ENCODE measurements at regions not wholly inside any gene's neighbourhood (a gene's known extent, or its start where the extent isn't known, plus 50 kb on each side); places are given as distances from the start of the nearest gene placed in this dataset.
A peak's percentile ranks its signal among the peaks of the same experiment; 100 is the strongest.

GRCh38 chr5:4893063-4893744 lies 246.9 kb upstream of the ADAMTS16 start:
- Histone ChIP-seq H3K36me3 (ENCODE audit: control insufficient read depth in 1 of 2, insufficient read depth in 2 of 2, low read length in 1 of 2) (no peaks in the 10 kb centered on the region), H3K27ac (ENCODE audit: low read depth in 1 of 2, low read length in 2 of 2) (no peak overlapping the region), H3K27me3 (ENCODE audit: control insufficient read depth in 1 of 2, insufficient read depth in 2 of 2, low read length in 1 of 2) (no peaks in the 10 kb centered on the region), H3K4me1 (ENCODE audit: control insufficient read depth in 1 of 2, insufficient read depth in 2 of 2, low read length in 2 of 2) (no peaks in the 10 kb centered on the region), H3K9me3 (ENCODE audit: control insufficient read depth, low read length) (no peaks in the 10 kb centered on the region), H3K4me3 (ENCODE audit: low read length in 2 of 2) (no peak overlapping the region)
- intact Hi-C loops (cut with DNase I): no loop called here
- ATAC-seq (ENCODE audit: low FRiP score): no peak
- WGBS, 2 donors: 75 to 78% methylated on average over 9 of the region's 9 CpGs
- no peak for DNase-seq

- H3K27me3 ChIP-seq (ENCODE audit: control insufficient read depth in 1 of 2, insufficient read depth in 2 of 2, low read length in 1 of 2): no peaks in the 10 kb centered on the region
- WGBS, 2 donors: 56 to 61% methylated on average over 5 of the region's 5 CpGs
- no peaks in the 10 kb centered on the region for H3K4me1 ChIP-seq (ENCODE audit: control insufficient read depth in 1 of 2, insufficient read depth in 2 of 2, low read length in 2 of 2)
- no peaks in the 10 kb centered on the region for H3K36me3 ChIP-seq (ENCODE audit: control insufficient read depth in 1 of 2, insufficient read depth in 2 of 2, low read length in 1 of 2)
- no peak for DNase-seq
- ATAC-seq (ENCODE audit: low FRiP score): no peak
- no peak overlapping the region for H3K27ac ChIP-seq (ENCODE audit: low read depth in 1 of 2, low read length in 2 of 2)
- intact Hi-C loops (cut with DNase I): no loop called here
- no peak overlapping the region for H3K4me3 ChIP-seq (ENCODE audit: low read length in 2 of 2)
- no peaks in the 10 kb centered on the region for H3K9me3 ChIP-seq (ENCODE audit: control insufficient read depth, low read length)
Observed at GRCh38 chr5:4896328-4896727, 243.8 kb upstream of the ADAMTS16 start.

GRCh38 chr5:4901305-4901811 lies 238.8 kb upstream of the ADAMTS16 start:
- no peak overlapping the region for H3K4me3 ChIP-seq (ENCODE audit: low read length in 2 of 2)
- ATAC-seq (ENCODE audit: low FRiP score) (no peak), DNase-seq (no peak)
- no peaks in the 10 kb centered on the region for H3K27me3 ChIP-seq (ENCODE audit: control insufficient read depth in 1 of 2, insufficient read depth in 2 of 2, low read length in 1 of 2)
- H3K27ac ChIP-seq (ENCODE audit: low read depth in 1 of 2, low read length in 2 of 2): no peak overlapping the region
- H3K36me3 ChIP-seq (ENCODE audit: control insufficient read depth in 1 of 2, insufficient read depth in 2 of 2, low read length in 1 of 2): no peaks in the 10 kb centered on the region
- 67 to 78% methylated on average over 15 of the region's 15 CpGs for whole genome bisulfite sequencing, 2 donors
- no peaks in the 10 kb centered on the region for H3K4me1 ChIP-seq (ENCODE audit: control insufficient read depth in 1 of 2, insufficient read depth in 2 of 2, low read length in 2 of 2)
- intact Hi-C loops (cut with DNase I): no loop called here
- no peaks in the 10 kb centered on the region for H3K9me3 ChIP-seq (ENCODE audit: control insufficient read depth, low read length)

GRCh38 chr5:4901924-4902323 lies 238.2 kb upstream of the ADAMTS16 start:
- H3K36me3 ChIP-seq (ENCODE audit: control insufficient read depth in 1 of 2, insufficient read depth in 2 of 2, low read length in 1 of 2): no peaks in the 10 kb centered on the region
- intact Hi-C loops (cut with DNase I): no loop called here
- H3K27me3 ChIP-seq (ENCODE audit: control insufficient read depth in 1 of 2, insufficient read depth in 2 of 2, low read length in 1 of 2): no peaks in the 10 kb centered on the region
- no peaks in the 10 kb centered on the region for H3K9me3 ChIP-seq (ENCODE audit: control insufficient read depth, low read length)
- no peak overlapping the region for H3K4me3 ChIP-seq (ENCODE audit: low read length in 2 of 2)
- no peaks in the 10 kb centered on the region for H3K4me1 ChIP-seq (ENCODE audit: control insufficient read depth in 1 of 2, insufficient read depth in 2 of 2, low read length in 2 of 2)
- H3K27ac ChIP-seq (ENCODE audit: low read depth in 1 of 2, low read length in 2 of 2): no peak overlapping the region
- no peak for ATAC-seq (ENCODE audit: low FRiP score)
- no peak for DNase-seq
- WGBS, 2 donors: 13 to 23% methylated on average over 5 of the region's 5 CpGs

GRCh38 chr5:4905674-4906520 lies 234.2 kb upstream of the ADAMTS16 start:
- Histone ChIP-seq H3K4me1 (ENCODE audit: control insufficient read depth in 1 of 2, insufficient read depth in 2 of 2, low read length in 2 of 2) (no peaks in the 10 kb centered on the region), H3K27ac (ENCODE audit: low read depth in 1 of 2, low read length in 2 of 2) (no peak overlapping the region)
- intact Hi-C loops (cut with DNase I): no loop called here

GRCh38 chr5:4906786-4907185 lies 233.3 kb upstream of the ADAMTS16 start:
- no peak for DNase-seq
- Histone ChIP-seq H3K9me3 (ENCODE audit: control insufficient read depth, low read length) (no peaks in the 10 kb centered on the region), H3K4me1 (ENCODE audit: control insufficient read depth in 1 of 2, insufficient read depth in 2 of 2, low read length in 2 of 2) (no peaks in the 10 kb centered on the region), H3K27ac (ENCODE audit: low read depth in 1 of 2, low read length in 2 of 2) (no peak overlapping the region), H3K36me3 (ENCODE audit: control insufficient read depth in 1 of 2, insufficient read depth in 2 of 2, low read length in 1 of 2) (no peaks in the 10 kb centered on the region), H3K4me3 (ENCODE audit: low read length in 2 of 2) (no peak overlapping the region), H3K27me3 (ENCODE audit: control insufficient read depth in 1 of 2, insufficient read depth in 2 of 2, low read length in 1 of 2) (no peaks in the 10 kb centered on the region)
- intact Hi-C loops (cut with DNase I): no loop called here
- 15 to 39% methylated on average over 1 of the region's 1 CpG for WGBS, 2 donors
- no peak for ATAC-seq (ENCODE audit: low FRiP score)

More at GRCh38 chr5:4905674-4906520, 234.2 kb upstream of the ADAMTS16 start:
- Histone ChIP-seq H3K9me3 (ENCODE audit: control insufficient read depth, low read length) (no peaks in the 10 kb centered on the region), H3K36me3 (ENCODE audit: control insufficient read depth in 1 of 2, insufficient read depth in 2 of 2, low read length in 1 of 2) (no peaks in the 10 kb centered on the region), H3K27me3 (ENCODE audit: control insufficient read depth in 1 of 2, insufficient read depth in 2 of 2, low read length in 1 of 2) (no peaks in the 10 kb centered on the region), H3K4me3 (ENCODE audit: low read length in 2 of 2) (no peak overlapping the region)
- peak; percentile 72 for ATAC-seq (ENCODE audit: low FRiP score)
- 80% methylated on average over 19 of the region's 19 CpGs for WGBS, 2 donors
- DNase-seq: peak; percentile 66 to 75

GRCh38 chr5:4907571-4907970 lies 232.6 kb upstream of the ADAMTS16 start:
- no peak for ATAC-seq (ENCODE audit: low FRiP score)
- intact Hi-C loops (cut with DNase I): no loop called here
- no peak overlapping the region for H3K4me3 ChIP-seq (ENCODE audit: low read length in 2 of 2)
- no peak overlapping the region for H3K27ac ChIP-seq (ENCODE audit: low read depth in 1 of 2, low read length in 2 of 2)
- H3K36me3 ChIP-seq (ENCODE audit: control insufficient read depth in 1 of 2, insufficient read depth in 2 of 2, low read length in 1 of 2): no peaks in the 10 kb centered on the region
- H3K4me1 ChIP-seq (ENCODE audit: control insufficient read depth in 1 of 2, insufficient read depth in 2 of 2, low read length in 2 of 2): no peaks in the 10 kb centered on the region
- DNase-seq: no peak
- no peaks in the 10 kb centered on the region for H3K27me3 ChIP-seq (ENCODE audit: control insufficient read depth in 1 of 2, insufficient read depth in 2 of 2, low read length in 1 of 2)
- WGBS, 2 donors: 40 to 54% methylated on average over 3 of the region's 3 CpGs
- H3K9me3 ChIP-seq (ENCODE audit: control insufficient read depth, low read length): no peaks in the 10 kb centered on the region

GRCh38 chr5:4909086-4909485 lies 231.0 kb upstream of the ADAMTS16 start:
- Histone ChIP-seq H3K36me3 (ENCODE audit: control insufficient read depth in 1 of 2, insufficient read depth in 2 of 2, low read length in 1 of 2) (no peaks in the 10 kb centered on the region), H3K9me3 (ENCODE audit: control insufficient read depth, low read length) (no peaks in the 10 kb centered on the region), H3K4me1 (ENCODE audit: control insufficient read depth in 1 of 2, insufficient read depth in 2 of 2, low read length in 2 of 2) (no peaks in the 10 kb centered on the region), H3K27ac (ENCODE audit: low read depth in 1 of 2, low read length in 2 of 2) (no peak overlapping the region), H3K4me3 (ENCODE audit: low read length in 2 of 2) (no peak overlapping the region), H3K27me3 (ENCODE audit: control insufficient read depth in 1 of 2, insufficient read depth in 2 of 2, low read length in 1 of 2) (no peaks in the 10 kb centered on the region)
- no peak for ATAC-seq (ENCODE audit: low FRiP score)
- DNase-seq: no peak
- 83 to 91% methylated on average over 5 of the region's 5 CpGs for WGBS, 2 donors
- intact Hi-C loops (cut with DNase I): no loop called here
